HUDEP-2 (cell line): ENCODE measurements at regions not wholly inside any gene's neighbourhood (a gene's known extent, or its start where the extent isn't known, plus 50 kb on each side); places are given as distances from the start of the nearest gene placed in this dataset.
A peak's percentile ranks its signal among the peaks of the same experiment; 100 is the strongest.
"Not testable (repeated sequence)": the region's sequence is repeated elsewhere in the genome, so short reads cannot be mapped to it uniquely, and the experiment has no call there.

Source experiments
- DNase-seq, 76 experiments: peaks; one replicate each; lab custom pipeline; 2025; ENCODE audit not compliant: unreplicated experiment in 76 of 76; lab: John Stamatoyannopoulos, UW

DNA sequence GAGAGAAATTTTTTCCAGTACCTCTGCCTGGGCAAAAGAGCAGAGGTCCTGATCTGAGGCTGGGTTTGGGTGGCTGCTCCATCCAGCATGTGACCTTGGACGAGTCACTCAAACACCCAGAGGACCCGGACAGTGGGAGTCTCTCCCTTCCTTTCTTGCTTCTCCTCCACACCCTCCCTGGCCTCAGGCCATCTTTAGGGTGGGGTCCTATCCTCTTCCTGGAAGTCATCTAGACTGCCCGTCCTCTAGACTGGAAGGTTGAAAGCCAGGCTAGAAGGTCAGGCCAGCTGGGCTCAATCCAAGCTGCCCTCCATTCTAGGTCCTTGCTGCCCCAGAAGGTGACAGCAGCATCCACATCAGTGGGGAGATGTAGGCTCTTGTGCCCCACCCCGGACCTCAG, 599.5 kb downstream of the MATN1 start:
- DNase-seq, result peak in 72 of 76 experiments; percentile 8 to 94 (median 80)

DNA sequence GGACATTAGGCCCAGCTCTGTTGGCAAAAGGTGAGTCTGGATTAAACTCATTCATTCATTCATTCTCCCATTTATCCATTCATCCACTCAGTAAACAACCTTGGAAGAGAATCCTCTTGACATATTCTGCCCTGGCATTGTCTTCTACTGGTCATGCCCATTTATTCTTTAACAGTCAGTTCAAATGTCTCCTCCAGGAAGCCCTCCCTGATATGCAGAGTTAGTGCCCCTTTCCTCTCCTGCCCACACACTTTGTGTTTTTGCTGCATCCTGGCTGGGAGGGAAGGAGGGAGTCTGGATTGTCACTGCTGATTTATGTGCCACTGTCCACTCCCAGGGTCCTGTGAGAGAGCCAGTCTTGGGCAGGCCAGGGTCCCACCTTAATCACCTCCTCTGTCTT, 600.3 kb downstream of the MATN1 start:
- no peak for DNase-seq

DNA sequence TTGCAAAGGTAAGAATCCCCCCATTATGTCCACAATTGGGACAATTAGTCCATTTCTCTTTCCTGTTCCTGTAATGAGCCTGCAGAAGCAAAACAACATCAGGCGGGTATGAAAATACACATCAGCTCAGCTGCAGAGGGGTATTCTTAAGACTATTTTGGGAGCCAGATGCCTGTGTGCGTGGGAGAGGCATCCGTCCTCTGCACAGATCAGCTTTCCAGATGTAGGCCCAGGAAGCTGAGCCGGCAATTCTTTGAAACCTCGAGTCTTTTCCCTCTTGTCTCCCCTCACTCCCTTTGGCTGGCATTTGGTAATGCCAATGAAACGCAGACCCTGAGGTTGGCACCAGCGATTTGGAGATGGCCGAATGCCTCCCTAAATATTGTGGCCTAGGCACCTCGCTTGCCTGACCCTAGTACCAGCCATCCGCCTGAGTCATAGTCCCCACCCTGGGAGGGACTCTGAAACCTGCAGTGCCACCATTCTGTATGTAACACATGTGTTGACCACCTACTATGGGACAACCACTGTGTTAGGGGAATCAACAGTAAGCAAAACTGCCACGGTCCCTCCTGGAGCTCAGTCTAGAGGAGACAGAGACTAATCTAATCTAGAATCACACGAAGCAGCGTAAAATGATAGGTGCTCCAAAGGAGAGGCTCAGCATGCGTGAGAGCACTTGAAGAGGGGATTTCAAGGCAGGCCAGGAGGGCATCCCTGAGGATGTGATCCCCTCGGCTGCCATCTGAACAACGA, 603.0 kb downstream of the MATN1 start:
- DNase-seq, result no peak

DNA sequence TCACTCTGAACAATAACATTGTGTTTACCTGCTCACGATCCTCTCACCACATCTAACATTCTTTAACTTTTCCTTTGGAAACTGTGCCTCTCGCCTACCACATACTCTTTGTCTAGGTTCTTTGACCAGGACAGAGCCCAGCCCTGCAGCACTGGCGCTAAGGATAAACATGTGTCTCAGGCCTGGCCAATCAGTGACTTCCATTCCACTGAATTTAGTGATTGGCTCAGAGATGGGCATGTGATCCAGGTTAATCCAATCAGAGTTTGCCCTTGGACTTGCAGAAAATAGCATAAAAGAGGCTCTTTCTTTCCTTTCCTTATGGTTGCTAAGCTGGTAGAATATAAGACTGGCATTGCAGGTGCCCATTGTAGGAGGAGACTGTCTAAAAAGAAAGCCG, 605.7 kb downstream of the MATN1 start:
- DNase-seq, result no peak

DNA sequence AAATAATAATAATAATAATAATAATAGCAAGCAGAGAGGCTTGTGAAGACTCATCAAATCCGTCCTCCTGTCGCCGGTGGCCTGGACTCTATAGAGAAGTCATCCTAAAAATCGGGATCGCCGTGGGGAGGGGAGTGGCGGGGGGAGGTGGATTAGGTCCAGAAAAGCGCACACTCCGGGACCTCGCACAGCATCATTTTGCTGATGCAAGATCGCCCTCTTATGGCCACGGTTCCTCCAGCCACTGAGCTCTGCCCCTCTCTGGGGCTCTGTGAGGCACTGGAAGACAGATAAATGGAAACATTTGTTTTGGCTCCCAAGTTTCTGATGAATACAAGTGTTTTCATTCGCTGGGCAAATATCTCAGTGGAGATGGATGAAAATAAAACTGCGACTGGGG, 612.0 kb downstream of the MATN1 start:
- DNase-seq, result peak in 49 of 76 experiments; percentile 7 to 69 (median 26)

DNA sequence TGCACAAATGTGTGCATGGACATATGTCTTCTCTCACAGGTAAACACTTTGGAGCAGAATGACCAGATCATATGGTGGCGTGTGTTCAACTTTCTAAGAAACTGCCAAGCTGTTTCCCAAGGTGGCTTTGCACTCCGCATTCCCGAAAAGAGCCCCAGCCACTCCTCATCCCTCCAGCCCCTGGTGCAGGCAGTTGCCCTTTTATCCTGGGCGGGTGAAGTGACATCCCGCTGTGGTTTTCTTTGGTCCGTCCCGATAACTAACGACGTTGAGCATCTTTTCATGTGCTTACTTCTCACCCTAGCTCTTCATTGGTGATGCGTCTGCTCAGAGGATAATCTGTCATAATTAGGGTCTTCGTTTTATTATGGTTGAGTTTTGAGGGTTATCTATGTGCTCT, 612.5 kb downstream of the MATN1 start:
- DNase-seq, result no peak

DNA sequence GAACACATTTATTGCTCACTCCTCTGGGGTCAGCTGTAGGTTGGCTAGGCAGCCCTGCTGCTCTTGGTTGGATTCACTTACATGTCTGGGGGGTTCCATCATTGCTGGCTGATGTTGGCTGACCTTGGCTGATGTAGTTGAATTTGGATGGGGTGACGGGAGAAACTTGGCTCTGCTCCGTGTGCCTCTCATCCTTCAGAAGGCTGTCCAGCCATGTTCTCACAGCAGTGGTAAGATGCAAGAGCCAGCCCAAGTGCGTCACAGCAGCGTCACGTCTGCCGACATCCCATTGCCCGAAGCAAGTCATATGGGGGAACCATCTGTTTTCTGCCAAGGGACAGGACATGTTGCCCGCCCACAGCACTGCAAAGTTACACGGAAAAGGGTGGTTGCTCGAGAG, 613.5 kb downstream of the MATN1 start:
- DNase-seq, result no peak

DNA sequence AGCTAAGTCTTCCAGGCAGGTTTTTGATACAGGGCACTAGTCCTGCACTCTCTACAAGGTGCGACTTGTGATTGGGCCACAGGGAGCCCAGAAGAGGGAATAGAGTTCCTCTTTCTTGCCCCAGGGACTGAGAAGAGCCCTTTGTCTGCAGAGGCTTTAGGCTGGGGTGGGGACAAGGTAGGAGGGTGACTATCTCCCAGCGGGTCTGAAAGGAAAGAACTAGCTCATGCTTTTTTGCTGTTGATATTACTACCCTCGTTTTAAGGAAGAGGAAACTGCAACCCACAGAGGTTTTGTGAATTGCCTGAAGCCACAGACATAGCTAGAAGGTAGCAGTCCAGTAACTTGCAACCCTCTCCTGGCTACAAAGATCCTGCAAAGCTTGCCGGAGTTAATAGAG, 615.2 kb downstream of the MATN1 start:
- DNase-seq, result no peak

DNA sequence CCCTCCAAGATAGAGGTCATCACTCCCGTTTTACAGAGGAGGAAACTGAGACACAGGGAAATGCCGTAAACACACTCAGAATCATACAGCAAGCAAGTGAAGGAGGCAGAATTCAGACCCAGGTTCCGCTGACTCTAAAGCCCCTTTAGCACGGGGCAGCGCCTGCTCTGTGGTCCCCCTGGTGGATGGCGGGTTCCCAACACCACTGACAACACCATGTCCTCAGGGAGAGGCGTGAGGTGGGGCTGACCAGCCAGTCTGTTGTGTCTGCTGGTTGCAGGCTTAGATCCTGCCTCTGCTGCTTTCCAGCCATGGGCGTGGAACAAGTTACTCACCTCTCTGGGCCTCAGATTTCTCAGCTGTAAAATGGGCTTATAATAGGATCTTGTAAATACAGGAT, 617.3 kb downstream of the MATN1 start:
- peak in 40 of 76 experiments; percentile 2 to 53 (median 24) for DNase-seq

DNA sequence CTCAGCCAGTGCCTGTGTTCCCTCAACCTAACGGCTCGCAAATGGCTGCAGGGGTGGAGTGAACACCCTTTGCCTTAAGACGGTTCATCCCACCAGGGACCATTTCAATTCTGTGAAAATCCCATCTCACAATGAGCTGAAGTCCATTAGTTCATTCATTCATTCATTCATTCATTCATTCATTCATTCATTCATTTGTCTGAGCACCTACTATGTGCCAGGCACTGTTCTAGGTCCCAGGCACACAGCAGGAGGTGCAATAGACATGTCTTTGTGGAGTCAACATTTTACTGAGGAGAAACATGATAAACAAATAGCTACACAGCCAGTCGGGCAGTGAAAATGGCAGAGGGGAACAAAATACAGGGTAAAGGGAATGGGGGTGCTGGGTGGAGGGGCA, 618.8 kb downstream of the MATN1 start:
- no peak for DNase-seq

DNA sequence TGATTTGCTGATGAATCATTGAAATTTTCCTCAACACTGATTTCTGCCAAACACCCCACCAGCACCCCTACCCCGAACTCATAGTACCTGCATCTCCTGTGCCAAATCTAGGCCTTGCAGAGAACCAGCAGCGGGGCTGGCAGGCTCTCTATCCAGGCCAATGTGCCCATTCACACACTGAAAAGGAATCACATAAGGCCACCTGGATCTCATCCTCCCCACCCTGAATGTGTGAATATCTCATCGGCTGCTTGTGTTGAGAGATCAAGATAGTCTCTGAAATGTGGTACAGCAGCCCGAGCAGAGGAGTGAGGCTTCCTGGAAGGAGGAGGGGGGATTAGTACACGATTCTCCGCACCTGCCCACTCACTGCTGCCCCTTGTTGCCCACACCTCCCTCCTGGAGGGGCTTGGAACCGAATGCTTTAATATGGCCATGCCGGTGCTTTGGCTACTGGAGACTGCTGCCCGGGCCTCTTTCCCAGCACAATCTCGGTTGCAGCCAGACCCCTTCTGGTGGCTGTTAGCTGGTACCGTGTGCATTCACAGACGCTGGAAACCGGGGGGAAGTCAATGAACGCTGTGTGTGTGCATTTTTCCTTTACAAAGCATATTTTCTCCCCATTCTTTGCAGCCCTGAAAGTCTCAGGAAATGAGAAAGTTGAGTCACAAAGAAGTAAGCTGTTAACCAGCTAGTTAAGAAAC, 619.5 kb downstream of the MATN1 start:
- no peak for DNase-seq

DNA sequence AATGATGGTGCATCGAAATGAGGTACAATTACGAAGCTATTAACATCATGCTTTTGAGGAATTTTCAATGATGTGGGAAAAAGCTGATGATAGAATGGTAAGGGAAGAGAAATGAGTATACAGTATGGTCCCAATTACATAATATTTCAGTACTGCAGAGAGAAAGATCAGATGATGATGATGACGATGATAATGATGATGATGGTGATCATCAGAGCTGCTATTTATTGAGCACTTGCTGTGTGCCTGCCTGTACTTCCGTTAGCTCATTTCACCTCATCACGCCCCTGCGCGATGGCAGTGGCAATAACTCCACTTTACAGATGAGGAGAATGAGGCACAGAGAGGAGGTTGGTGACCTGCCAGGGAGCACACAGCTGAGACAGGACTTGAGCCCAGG, 620.8 kb downstream of the MATN1 start:
- no peak for DNase-seq

DNA sequence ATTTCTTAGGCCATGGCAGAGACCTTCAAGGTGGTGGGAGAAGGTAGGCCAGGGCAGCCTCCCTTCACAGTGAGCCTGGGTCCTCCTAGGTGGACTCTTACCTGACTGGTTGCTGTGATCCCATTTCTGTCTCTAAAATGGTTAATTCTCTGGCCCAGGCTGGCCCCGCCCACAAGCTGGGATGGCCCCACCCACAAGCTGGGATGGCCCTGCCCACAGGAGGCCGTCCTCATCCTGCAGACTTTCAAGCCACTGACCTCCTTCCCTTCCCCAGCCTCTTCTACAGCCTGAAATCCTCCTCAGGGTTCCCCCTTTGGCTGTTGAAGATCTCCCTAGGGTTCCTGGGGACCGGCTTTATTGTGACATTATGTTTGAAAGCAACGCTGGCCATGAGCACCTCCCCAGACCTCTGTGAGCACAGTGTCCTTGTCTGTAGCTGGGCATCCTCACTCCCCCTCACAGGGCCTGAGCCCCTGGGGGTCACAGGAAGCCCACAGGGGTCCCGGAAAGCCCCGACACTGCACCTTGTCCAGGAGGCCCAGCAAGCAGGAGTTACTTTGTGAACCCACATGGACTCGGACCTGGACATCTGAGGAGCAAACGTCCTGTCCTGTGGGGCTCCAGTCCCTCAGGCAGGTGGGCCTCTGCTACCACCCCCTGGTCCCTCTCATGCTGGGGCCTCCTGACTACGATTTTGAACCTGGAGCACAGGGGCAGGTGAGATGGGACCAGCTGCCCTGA, 621.7 kb downstream of the MATN1 start:
- no peak for DNase-seq

DNA sequence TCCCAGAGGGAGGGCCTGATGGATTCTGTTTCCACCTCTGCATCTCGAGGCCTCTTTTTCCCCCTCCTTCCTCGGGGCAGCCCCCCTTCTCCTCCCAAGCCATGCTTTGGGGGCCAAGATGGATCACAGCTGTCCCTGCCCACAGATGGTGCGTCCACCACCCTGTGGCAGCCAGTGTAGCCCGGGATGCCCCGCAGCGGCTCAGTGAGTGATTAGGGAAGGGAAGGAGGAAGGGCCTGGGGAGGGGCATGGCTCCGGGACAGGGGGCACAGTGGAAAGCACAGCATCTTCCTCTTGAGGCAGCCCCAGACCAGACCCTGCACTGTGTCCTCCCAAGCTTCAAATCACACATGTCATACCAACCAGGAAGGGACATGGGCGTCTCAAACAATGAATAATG, 622.4 kb downstream of the MATN1 start:
- DNase-seq, result no peak

DNA sequence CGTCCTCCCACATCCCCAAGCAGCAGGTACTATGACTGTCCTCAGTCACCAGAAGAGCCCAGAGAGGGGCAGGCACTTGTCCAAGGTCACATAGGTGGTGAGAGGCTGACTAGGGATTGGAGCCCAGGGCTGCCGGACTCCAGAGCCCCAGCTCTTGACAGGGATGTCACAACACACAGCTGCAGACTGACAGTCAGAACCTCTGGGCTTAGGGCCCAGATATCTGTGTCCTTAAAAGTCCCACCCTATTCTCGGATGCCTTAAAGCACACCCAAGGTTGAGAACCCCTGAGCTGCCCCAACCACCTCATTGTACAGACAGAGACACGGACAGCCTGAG, 622.9 kb downstream of the MATN1 start:
- no peak for DNase-seq

DNA sequence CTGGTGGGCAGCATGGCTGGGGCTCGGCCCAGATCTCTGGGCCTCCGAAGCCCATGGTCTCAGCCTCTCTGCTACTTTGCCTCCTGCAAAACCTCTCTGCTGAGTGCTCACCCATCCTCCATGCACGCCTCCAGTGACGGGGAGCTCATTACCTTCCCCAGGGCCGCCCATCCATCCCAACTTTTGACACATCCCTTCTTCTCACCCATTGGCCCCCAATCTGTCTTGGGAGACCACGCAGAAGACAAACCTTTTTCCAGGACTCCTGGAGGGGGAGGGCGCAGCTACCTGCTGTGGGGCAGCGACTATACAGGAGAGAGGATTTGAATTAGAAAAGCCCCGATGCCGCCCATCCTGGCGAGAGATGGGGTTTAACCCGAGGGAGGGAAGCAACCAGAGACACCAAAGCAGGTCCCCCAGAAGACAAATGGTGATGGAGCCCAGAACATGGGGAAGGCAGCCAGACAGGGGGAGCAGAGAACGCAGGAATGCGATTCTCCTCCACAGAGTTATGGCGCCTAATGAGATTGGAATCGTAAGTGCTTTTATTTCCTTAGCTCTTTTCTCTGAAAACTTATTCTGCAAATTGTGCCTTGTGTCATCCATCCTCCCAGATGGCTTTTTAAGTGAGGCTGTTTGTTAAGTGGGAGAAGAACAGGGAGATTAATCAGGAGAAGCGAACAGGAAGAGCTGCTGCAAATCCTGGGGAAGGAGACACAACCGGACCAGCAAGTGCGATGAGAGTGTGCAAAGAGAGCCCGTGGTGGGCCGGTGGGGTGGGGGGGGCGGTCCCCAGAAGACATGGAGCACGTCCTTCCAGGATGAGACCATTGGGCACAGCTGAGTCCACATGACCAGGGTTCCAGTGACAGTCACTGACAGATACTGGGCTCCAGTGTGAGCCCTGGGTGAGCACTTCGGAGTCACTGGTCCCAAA, 623.5 kb downstream of the MATN1 start:
- DNase-seq, result no peak

DNA sequence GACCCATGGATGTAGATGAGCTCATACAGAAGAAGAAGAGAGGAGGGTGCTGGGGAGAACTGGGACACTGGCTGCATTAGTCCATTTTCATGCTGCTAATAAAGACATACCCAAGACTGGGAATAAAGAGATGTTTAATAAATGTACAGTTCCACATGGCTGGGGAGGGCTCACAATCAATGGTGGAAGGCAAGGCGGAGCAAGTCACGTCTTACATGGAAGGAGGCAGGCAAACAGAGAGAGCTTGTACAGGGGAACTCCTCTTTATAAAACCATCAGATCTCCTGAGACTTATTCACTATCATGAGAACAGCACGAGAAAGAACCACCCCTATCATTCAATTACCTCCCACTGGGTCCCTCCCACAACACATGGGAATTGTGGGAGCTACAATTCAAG, 625.5 kb downstream of the MATN1 start:
- not testable (repeated sequence) for DNase-seq

DNA sequence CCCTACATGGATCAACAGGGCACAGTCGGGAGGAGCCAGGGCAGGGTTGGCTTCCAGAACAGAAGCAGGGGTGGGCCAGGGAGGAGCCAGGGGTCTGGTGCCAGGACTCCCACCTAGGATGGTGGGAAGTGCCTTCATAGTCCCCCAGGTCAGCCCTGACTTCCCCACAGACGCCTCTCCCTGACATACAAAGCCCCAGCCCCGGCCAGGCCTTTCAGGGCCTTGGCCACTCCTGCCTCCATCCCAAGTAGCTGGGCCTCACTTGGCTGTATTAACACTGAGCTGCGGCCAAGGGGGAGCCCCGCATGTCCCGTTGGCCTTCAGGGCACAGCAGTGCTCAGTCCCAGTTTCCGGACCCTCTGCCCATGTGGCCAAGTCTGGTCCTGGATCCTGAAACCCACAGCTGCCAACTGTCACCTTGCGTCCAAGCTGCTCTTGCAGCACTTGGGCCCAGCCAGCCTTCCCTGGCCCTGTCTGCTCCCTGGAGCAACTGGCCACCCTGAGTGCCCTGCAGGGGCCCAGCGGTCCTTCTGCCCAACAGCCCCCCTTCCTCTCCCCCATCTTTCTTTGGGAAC, 627.8 kb downstream of the MATN1 start:
- no peak for DNase-seq

DNA sequence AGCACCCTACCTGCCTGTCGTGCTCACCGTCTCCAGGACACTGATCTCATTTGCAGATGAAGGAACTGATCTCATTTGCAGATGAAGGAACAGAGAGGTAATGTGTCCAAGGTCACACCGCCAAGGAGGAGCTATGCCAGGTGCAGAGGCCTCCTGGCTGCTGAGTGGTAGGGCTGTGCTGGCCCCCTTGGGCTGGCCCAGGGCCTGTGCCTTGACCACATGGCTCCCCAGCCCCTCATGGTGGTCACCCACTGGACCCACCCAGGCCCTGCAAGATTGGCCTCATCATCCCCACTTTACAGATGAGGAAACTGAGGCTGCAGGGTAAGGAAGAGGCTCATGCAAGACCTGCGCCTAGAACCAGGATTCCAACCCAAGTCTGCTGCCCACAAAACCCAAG, 628.3 kb downstream of the MATN1 start:
- no peak for DNase-seq

DNA sequence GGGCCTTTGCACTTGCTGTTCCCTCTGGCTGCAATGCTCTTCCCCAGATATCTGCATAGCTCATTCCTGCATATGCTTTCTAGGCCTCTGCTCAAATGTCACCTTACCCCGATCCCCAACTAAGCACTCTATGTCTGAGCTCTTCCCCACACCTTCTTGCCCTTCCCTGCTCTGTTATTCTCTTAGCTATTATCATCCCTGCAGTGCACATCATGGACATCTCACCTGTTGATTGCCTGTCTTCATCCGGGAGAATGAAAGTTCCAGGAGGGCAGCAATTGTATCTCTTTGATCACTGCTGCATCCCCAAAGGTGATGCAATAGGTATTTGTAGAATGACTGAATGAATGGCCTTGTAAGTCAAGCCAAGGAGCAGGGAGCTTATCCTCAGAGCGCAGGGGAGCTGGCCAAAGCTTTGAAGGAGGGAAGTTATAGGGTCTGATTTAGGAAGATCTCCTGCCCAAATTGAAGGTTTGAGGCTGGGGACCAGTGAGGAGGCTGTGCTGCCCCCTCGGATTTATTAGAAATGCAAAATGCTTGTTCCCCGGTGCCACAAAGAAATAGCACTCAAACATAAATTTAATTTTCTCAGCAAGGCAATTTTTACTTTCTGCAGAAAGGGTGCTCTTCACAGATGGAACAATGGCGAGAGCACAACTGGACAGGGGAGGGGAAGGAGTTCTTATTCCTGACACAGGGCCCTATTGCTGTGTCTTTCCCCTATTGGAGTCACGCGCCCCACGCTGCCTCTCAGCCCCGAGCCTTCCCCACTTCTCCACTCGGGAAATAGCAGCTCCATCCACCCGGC, 631.1 kb downstream of the MATN1 start:
- no peak for DNase-seq
